ENCODE measurements at regions not wholly inside any gene's neighbourhood (a gene's known extent, or its start where the extent isn't known, plus 50 kb on each side); places are given as distances from the start of the nearest gene placed in this dataset.

DNA sequence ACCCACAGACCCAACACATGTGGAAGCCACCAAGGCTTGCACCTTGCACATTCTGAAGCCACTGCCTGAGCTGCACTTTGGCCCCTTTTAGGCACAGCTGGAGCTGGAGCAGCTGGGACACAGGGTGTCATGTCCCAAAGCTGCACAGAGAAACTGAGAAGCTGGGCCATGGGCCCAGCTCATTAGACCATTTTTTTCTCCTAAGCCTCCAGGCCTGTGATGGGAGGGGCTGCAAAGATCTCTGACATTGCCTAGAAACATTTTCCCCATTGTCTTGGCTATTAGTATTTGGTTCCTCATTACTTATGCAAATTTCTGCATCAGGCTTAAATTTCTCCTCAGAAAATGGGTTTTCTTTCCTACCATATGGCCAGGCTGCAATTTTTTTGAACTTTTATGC lies 447.4 kb upstream of the HS3ST1 start:
- no peaks in the 10 kb centered on the region for H4K20me1 ChIP-seq (ENCODE audit: insufficient read depth)
- no peaks in the 10 kb centered on the region for H3K4me1 ChIP-seq (ENCODE audit: low read depth, poor library complexity, severe bottlenecking)
- H3K9ac ChIP-seq = no peak overlapping the region
- no peaks in the 10 kb centered on the region for H3K27me3 ChIP-seq (ENCODE audit: insufficient read depth, low read depth)
- no peaks in the 10 kb centered on the region for H3K36me3 ChIP-seq (ENCODE audit: insufficient read depth)
- no peak overlapping the region for H3K4me3 ChIP-seq (IDR thresholded peaks at IDR 0.05; ENCODE audit: insufficient read depth, low read depth, low read length)
- no peak overlapping the region for H3K4me2 ChIP-seq
- no peak overlapping the region for H2AFZ ChIP-seq (ENCODE audit: low read depth)
- no peaks in the 10 kb centered on the region for H3K79me2 ChIP-seq (ENCODE audit: insufficient read depth, low read depth)
- TF ChIP-seq, protein P1, sequence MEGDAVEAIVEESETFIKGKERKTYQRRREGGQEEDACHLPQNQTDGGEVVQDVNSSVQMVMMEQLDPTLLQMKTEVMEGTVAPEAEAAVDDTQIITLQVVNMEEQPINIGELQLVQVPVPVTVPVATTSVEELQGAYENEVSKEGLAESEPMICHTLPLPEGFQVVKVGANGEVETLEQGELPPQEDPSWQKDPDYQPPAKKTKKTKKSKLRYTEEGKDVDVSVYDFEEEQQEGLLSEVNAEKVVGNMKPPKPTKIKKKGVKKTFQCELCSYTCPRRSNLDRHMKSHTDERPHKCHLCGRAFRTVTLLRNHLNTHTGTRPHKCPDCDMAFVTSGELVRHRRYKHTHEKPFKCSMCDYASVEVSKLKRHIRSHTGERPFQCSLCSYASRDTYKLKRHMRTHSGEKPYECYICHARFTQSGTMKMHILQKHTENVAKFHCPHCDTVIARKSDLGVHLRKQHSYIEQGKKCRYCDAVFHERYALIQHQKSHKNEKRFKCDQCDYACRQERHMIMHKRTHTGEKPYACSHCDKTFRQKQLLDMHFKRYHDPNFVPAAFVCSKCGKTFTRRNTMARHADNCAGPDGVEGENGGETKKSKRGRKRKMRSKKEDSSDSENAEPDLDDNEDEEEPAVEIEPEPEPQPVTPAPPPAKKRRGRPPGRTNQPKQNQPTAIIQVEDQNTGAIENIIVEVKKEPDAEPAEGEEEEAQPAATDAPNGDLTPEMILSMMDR (conservative IDR thresholded peaks at IDR 0.05; ENCODE audit: low read depth, low read length) = no peak
- no peak overlapping the region for H3K27ac ChIP-seq

DNA sequence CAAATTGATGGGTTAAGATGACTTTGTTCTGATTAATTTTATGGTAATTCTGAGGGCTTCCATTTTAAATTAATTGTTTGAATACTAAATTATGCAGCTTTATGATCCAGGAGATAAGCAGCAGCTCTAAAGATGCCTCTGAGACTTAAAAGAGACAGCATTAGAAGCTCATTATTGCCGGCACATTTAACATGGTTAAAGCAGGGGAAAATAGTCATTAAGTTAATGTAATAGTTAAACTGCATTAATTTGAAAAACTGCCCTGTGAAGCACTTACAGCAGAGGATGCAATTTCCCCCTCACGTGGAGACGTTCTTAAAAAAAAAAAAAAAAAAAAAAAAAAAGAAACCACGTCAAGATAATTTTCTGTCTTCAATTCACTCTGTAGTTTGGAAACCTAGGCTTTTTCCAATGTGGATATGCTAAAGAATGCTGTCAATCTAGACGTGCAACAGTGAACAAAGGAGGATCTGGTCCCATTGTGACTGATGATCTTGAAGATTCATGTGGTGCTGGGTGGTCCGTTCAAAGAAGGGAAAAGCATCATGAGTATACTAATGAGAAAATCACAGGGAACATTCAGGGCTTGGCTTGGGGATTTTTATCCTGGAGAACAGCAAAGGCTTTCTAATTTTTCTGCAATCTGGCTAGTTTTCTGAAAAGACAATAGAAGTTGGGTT lies 440.6 kb upstream of the HS3ST1 start:
- H2AFZ ChIP-seq (ENCODE audit: low read depth) = no peak overlapping the region
- no peaks in the 10 kb centered on the region for H3K36me3 ChIP-seq (ENCODE audit: insufficient read depth)
- H3K4me3 ChIP-seq (IDR thresholded peaks at IDR 0.05; ENCODE audit: insufficient read depth, low read depth, low read length) = no peak overlapping the region
- H3K27ac ChIP-seq = no peak overlapping the region
- H4K20me1 ChIP-seq (ENCODE audit: insufficient read depth) = no peaks in the 10 kb centered on the region
- H3K4me2 ChIP-seq = no peak overlapping the region
- no peaks in the 10 kb centered on the region for H3K79me2 ChIP-seq (ENCODE audit: insufficient read depth, low read depth)
- no peak overlapping the region for H3K9ac ChIP-seq
- H3K27me3 ChIP-seq (ENCODE audit: insufficient read depth, low read depth) = no peaks in the 10 kb centered on the region
- TF ChIP-seq, protein P1 (conservative IDR thresholded peaks at IDR 0.05; ENCODE audit: low read depth, low read length) = no peak
- no peaks in the 10 kb centered on the region for H3K4me1 ChIP-seq (ENCODE audit: low read depth, poor library complexity, severe bottlenecking)

DNA sequence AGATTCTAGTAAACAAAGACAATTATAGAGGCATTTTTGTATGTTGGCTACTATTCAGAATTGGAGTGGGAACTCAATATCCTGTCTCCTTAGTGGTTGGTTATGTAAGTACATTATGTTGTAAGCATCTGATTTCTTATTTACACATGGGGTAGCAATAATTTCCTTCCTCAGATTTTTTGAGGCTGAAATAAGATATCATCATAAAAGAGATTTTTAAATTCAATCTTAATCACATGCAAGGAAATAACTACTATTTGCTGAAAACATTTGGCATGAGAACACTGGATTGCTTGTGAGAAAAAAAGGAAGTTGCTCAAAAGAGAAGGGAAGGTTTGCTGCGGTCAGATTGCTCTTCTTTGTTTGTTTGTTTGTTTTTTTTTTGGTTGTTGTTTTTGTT lies 437.7 kb upstream of the HS3ST1 start:
- Histone ChIP-seq H2AFZ (ENCODE audit: low read depth) (no peak overlapping the region), H3K4me2 (no peak overlapping the region), H3K79me2 (ENCODE audit: insufficient read depth, low read depth) (no peaks in the 10 kb centered on the region), H3K4me1 (ENCODE audit: low read depth, poor library complexity, severe bottlenecking) (no peaks in the 10 kb centered on the region), H3K27ac (no peak overlapping the region), H3K4me3 (IDR thresholded peaks at IDR 0.05; ENCODE audit: insufficient read depth, low read depth, low read length) (no peak overlapping the region), H3K36me3 (ENCODE audit: insufficient read depth) (no peaks in the 10 kb centered on the region), H4K20me1 (ENCODE audit: insufficient read depth) (no peaks in the 10 kb centered on the region), H3K27me3 (ENCODE audit: insufficient read depth, low read depth) (no peaks in the 10 kb centered on the region), H3K9ac (no peak overlapping the region)
- TF ChIP-seq, protein P1 (conservative IDR thresholded peaks at IDR 0.05; ENCODE audit: low read depth, low read length) = no peak

DNA sequence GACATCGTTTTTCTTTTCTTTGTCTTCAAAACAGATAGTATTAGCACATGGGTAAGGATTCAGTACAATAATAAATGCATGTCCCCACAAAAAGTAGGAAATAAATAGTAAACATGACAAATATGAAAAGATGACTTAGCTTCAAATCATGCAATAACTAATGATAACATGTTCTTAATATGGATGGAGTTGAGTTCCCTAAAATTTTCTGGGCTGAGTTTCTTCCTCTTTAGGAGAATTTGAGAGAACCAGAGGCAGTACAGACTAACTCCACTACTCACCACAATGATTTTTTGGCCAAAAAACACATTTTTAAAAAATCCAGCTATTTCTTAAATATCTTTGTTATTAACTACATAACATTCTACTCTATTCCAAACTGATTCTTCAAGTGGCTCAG lies 432.3 kb upstream of the HS3ST1 start:
- Histone ChIP-seq H3K4me2 (no peak overlapping the region), H2AFZ (ENCODE audit: low read depth) (no peak overlapping the region), H3K4me1 (ENCODE audit: low read depth, poor library complexity, severe bottlenecking) (no peaks in the 10 kb centered on the region), H3K27me3 (ENCODE audit: insufficient read depth, low read depth) (no peaks in the 10 kb centered on the region), H3K36me3 (ENCODE audit: insufficient read depth) (no peaks in the 10 kb centered on the region), H4K20me1 (ENCODE audit: insufficient read depth) (no peaks in the 10 kb centered on the region), H3K79me2 (ENCODE audit: insufficient read depth, low read depth) (no peaks in the 10 kb centered on the region), H3K9ac (no peak overlapping the region), H3K4me3 (IDR thresholded peaks at IDR 0.05; ENCODE audit: insufficient read depth, low read depth, low read length) (no peak overlapping the region), H3K27ac (no peak overlapping the region)
- TF ChIP-seq, protein P1 (conservative IDR thresholded peaks at IDR 0.05; ENCODE audit: low read depth, low read length) = no peak

Data from KMS-11 (cell line).